Stimulated activated naive CD8-positive, alpha-beta T cell treated with anti-CD3 and anti-CD28 coated beads, Interleukin-15, amount 100 ng/mL, for 72 hours (primary cell): ENCODE measurements at regions not wholly inside any gene's neighbourhood (a gene's known extent, or its start where the extent isn't known, plus 50 kb on each side); places are given as distances from the start of the nearest gene placed in this dataset.
A peak's percentile ranks its signal among the peaks of the same experiment; 100 is the strongest.
"Not testable (repeated sequence)": the region's sequence is repeated elsewhere in the genome, so short reads cannot be mapped to it uniquely, and the experiment has no call there.

ENCODE experiments used
- ATAC-seq: fragments of 150-1000 bp; cut with Tn5 transposase; 2 replicates; pipeline ENCODE4 v1.10.0; 2021; ENCODE audit warnings: mild to moderate bottlenecking, moderate library complexity
- DNase-seq, 2 donors: peaks; one replicate each; pipeline ENCODE4 v3.0.0; 2021 to 2022
- H3K27ac Mint-ChIP-seq, 2 donors: one replicate each; pipeline ENCODE4 v1.8.0; 2022; ENCODE audit warnings: mild to moderate bottlenecking in 2 of 2, mixed read lengths in 2 of 2, moderate library complexity in 2 of 2
- H3K27me3 Mint-ChIP-seq: one replicate; pipeline ENCODE4 v1.8.0; 2022; ENCODE audit warnings: mixed read lengths
- H3K4me1 Mint-ChIP-seq: one replicate; pipeline ENCODE4 v1.8.0; 2022; ENCODE audit warnings: mild to moderate bottlenecking, mixed read lengths
- H3K4me3 Mint-ChIP-seq, 2 donors: one replicate each; pipeline ENCODE4 v1.8.0; 2022; ENCODE audit warnings: mild to moderate bottlenecking in 2 of 2, mixed read lengths in 2 of 2, moderate library complexity in 1 of 2
- H3K9me3 Mint-ChIP-seq, 2 donors: one replicate each; pipeline ENCODE4 v1.8.0; 2022; ENCODE audit warnings: mixed read lengths in 2 of 2

GRCh38 chr2:191506515-191506914 is 171.4 kb upstream of the NABP1 start:
- ATAC-seq = no peak

GRCh38 chr2:191507252-191507853 is 170.6 kb upstream of the NABP1 start:
- H3K4me3 Mint-ChIP-seq, ATAC-seq, H3K4me1 Mint-ChIP-seq, H3K27ac Mint-ChIP-seq, DNase-seq, H3K27me3 Mint-ChIP-seq: not testable (repeated sequence)
- H3K9me3 Mint-ChIP-seq = peaks cover 5 to 14% of the 10 kb centered on the region in 2 donors

More at GRCh38 chr2:191506515-191506914, 171.4 kb upstream of the NABP1 start:
- H3K9me3 Mint-ChIP-seq = peaks cover 5 to 14% of the 10 kb centered on the region in 2 donors
- no peak overlapping the region for H3K4me3 Mint-ChIP-seq
- H3K27me3 Mint-ChIP-seq = no peaks in the 10 kb centered on the region
- DNase-seq = no peak
- H3K27ac Mint-ChIP-seq = no peak overlapping the region
- no peaks in the 10 kb centered on the region for H3K4me1 Mint-ChIP-seq

DNA sequence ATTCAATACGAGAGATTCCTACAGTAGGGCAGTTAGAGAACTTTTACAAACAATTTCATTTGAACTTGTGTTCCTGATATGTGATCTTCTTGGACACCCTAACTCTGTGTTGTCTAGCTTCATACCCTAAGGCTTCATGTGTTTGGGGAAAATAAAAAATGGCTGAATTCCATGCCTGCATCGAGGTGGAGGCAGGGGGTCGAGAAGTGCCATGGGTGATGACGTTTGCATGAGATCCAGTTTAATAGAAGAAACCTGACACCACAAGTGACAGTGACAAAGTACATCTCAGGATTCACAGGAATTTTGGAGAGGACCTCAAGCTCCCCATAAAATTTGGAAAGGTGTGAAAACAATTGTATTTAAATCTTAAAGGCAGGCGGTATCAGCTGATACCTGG is 169.2 kb upstream of the NABP1 start:
- Mint-ChIP-seq H3K4me3 (no peak overlapping the region), H3K4me1 (no peaks in the 10 kb centered on the region), H3K9me3 (peaks cover 5 to 14% of the 10 kb centered on the region in 2 donors), H3K27ac (no peak overlapping the region), H3K27me3 (no peaks in the 10 kb centered on the region)
- no peak for ATAC-seq
- DNase-seq = no peak

GRCh38 chr2:191512216-191512835 is 165.6 kb upstream of the NABP1 start:
- no peak for DNase-seq
- Mint-ChIP-seq H3K27ac (no peak overlapping the region), H3K27me3 (no peaks in the 10 kb centered on the region)

DNA sequence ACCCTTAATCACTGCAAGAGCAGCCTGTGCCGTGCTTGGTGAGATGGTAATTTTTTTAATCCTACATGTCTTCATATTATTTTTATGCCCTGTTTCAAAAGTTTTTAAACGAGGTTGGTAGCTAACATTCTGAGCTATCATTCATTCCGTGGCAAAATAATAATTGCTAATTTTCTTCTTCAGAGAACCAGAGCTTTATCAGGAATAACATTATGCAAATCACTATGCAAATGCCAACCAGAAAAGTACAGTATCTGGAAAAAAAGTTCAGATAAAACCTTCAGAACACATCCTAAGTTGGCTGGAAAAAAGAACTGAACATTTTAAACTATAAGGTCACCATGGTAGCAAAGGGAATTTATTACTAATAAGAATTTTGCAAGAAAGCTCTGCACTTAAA is 165.1 kb upstream of the NABP1 start:
- ATAC-seq = no peak
- Mint-ChIP-seq H3K27me3 (no peaks in the 10 kb centered on the region), H3K9me3 (peaks cover under 1% of the 10 kb centered on the region in 2 donors), H3K4me3 (no peak overlapping the region), H3K4me1 (no peaks in the 10 kb centered on the region), H3K27ac (no peak overlapping the region)
- DNase-seq = no peak

More at GRCh38 chr2:191512216-191512835, 165.6 kb upstream of the NABP1 start:
- peaks cover 5 to 6% of the 10 kb centered on the region in 2 donors for H3K9me3 Mint-ChIP-seq
- no peaks in the 10 kb centered on the region for H3K4me1 Mint-ChIP-seq
- ATAC-seq = no peak
- H3K4me3 Mint-ChIP-seq = no peak overlapping the region

- H3K27ac Mint-ChIP-seq = no peak overlapping the region
- no peaks in the 10 kb centered on the region for H3K9me3 Mint-ChIP-seq
- no peaks in the 10 kb centered on the region for H3K27me3 Mint-ChIP-seq
- no peak for ATAC-seq
- no peaks in the 10 kb centered on the region for H3K4me1 Mint-ChIP-seq
- H3K4me3 Mint-ChIP-seq = no peak overlapping the region
- DNase-seq = no peak
Measured at GRCh38 chr2:191514613-191515012, 163.3 kb upstream of the NABP1 start.

DNA sequence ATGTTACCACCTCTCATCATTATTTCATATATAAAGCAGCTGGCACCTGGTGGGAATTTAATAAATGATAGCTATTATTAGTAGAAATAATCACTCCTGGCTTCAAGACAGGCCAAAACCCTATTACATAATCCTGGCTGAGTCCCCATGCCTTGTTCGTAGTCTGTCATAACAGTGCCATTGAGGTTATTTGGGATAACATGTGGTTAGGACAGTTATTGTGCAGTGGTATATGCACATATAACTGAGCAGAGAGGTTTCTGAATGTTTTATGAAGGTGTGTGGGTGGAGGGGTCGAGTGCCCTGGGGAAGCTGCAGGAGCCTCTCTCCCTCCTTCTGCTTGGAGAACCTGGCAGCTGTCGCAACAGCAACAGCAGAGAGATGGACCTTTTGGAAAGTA is 162.4 kb upstream of the NABP1 start:
- Mint-ChIP-seq H3K27me3 (no peaks in the 10 kb centered on the region), H3K9me3 (no peaks in the 10 kb centered on the region), H3K27ac (no peak overlapping the region), H3K4me3 (no peak overlapping the region), H3K4me1 (no peaks in the 10 kb centered on the region)
- ATAC-seq = no peak
- DNase-seq = no peak

DNA sequence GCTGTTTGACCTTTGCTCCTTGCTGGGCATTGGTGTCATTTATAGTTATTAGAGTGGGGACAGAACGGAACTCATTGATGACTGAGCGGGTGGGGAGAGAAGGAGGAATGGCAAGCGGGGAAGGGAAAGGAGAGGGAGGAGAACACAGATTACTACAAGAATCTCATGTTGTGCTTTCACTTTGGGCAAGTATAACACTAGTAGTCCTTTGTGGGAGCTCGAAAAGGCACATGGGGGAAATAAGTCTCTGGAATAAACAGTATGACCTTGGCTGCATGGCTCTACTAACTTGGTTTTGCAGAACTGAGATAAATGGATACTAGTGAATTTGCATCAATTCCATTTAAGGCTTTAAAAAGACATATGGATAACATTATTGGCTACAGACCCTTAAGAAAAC is 161.7 kb upstream of the NABP1 start:
- no peak for ATAC-seq
- Mint-ChIP-seq H3K27ac (no peak overlapping the region), H3K27me3 (no peaks in the 10 kb centered on the region), H3K9me3 (no peaks in the 10 kb centered on the region), H3K4me3 (no peak overlapping the region), H3K4me1 (no peaks in the 10 kb centered on the region)
- DNase-seq = no peak

DNA sequence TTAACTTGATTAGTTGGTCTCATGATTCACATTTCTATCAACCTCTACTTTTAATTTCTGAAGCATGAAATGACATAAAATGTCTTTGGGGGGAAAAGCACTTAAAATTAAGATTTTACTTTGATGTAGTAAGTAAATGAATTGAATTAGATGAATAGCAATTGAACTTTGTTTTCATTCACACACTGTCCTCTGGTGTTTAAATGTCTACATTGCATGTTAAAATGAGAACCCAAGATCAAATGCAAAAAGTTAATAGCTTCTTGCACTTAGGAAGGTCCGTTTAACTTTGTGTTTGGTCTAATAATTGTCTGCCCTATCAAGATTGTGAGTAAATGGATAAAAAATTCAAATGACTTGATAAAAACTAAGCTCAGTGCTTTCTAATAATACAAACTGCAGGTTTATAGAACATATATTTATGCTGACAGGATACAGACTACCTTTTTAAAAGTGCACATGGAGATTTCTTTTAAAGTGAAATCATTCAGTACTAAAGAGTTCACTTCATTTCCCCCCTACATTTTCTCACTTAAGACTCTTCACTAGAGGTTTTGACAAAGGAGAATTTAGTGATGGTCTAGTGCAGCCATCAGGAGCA is 156.2 kb upstream of the NABP1 start:
- DNase-seq (no peak), ATAC-seq (no peak)
- H3K27ac Mint-ChIP-seq = no peak overlapping the region

GRCh38 chr2:191522478-191523120 is 155.3 kb upstream of the NABP1 start:
- no peak overlapping the region for H3K27ac Mint-ChIP-seq
- ATAC-seq = no peak
- no peaks in the 10 kb centered on the region for H3K9me3 Mint-ChIP-seq
- H3K4me3 Mint-ChIP-seq = no peak overlapping the region
- no peaks in the 10 kb centered on the region for H3K4me1 Mint-ChIP-seq
- DNase-seq = no peak
- no peaks in the 10 kb centered on the region for H3K27me3 Mint-ChIP-seq

More for the DNA sequence above, 156.2 kb upstream of the NABP1 start:
- H3K9me3 Mint-ChIP-seq = no peaks in the 10 kb centered on the region
- no peaks in the 10 kb centered on the region for H3K27me3 Mint-ChIP-seq
- no peak overlapping the region for H3K4me3 Mint-ChIP-seq
- H3K4me1 Mint-ChIP-seq = no peaks in the 10 kb centered on the region

DNA sequence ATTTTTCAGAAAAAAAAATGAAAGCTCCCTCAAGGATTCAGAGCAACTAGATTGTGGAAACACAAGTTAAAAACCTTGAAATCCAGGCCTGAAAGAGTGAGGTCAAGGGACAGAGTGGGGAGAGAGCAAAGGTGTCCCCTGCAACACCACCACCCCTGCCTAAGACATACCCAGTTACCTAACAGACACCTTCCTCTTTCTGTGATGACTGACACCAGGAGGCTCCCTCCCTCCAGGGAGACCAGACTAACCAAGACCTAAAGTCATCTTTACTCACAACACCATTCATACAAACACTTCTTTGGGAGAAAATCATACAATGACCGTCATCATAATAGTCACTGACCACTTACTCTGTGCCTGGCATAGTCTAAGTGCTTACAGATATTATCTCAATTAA is 151.8 kb upstream of the NABP1 start:
- no peaks in the 10 kb centered on the region for H3K9me3 Mint-ChIP-seq
- ATAC-seq = no peak
- H3K27ac Mint-ChIP-seq = no peak overlapping the region
- H3K4me1 Mint-ChIP-seq = peaks cover 7% of the 10 kb centered on the region
- no peak for DNase-seq
- H3K4me3 Mint-ChIP-seq = no peak overlapping the region
- H3K27me3 Mint-ChIP-seq = no peaks in the 10 kb centered on the region

GRCh38 chr2:191526536-191526935 is 151.4 kb upstream of the NABP1 start:
- H3K9me3 Mint-ChIP-seq = peaks cover 0 to 2% of the 10 kb centered on the region in 2 donors
- DNase-seq (no peak), ATAC-seq (no peak)
- H3K27me3 Mint-ChIP-seq = no peaks in the 10 kb centered on the region
- no peak overlapping the region for H3K27ac Mint-ChIP-seq
- H3K4me1 Mint-ChIP-seq = peaks cover 7% of the 10 kb centered on the region
- no peak overlapping the region for H3K4me3 Mint-ChIP-seq

- Mint-ChIP-seq H3K9me3 (peaks cover 0 to 7% of the 10 kb centered on the region in 2 donors), H3K4me1 (peaks cover 7% of the 10 kb centered on the region), H3K27me3 (no peaks in the 10 kb centered on the region), H3K27ac (no peak overlapping the region), H3K4me3 (no peak overlapping the region)
- DNase-seq (no peak), ATAC-seq (no peak)
Measured at GRCh38 chr2:191526953-191527556, 150.9 kb upstream of the NABP1 start.

DNA sequence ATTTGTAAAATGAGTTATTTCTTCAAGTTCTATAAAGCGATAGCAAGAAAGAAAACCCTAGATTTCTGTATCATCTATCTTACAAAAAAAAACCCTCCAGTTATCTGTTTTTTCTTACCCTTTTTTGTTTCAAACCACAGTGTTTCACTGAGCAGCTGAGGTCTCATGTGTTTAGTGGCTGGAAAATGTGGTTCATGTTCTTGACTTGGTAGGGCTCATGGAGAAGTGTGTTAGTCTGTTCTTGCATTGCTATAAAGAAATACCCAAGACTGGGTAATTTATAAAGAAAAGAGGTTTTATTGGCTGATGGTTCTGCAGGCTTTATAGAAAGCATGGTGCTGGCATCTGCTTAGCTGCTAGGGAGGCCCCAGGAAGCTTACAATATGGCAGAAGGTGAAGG is 147.3 kb upstream of the NABP1 start:
- Mint-ChIP-seq H3K27me3 (no peaks in the 10 kb centered on the region), H3K9me3 (peaks cover 6 to 7% of the 10 kb centered on the region in 2 donors), H3K4me1 (peaks cover 7% of the 10 kb centered on the region), H3K4me3 (no peak overlapping the region), H3K27ac (no peak overlapping the region)
- peak; percentile 82 for ATAC-seq
- DNase-seq = no peak

DNA sequence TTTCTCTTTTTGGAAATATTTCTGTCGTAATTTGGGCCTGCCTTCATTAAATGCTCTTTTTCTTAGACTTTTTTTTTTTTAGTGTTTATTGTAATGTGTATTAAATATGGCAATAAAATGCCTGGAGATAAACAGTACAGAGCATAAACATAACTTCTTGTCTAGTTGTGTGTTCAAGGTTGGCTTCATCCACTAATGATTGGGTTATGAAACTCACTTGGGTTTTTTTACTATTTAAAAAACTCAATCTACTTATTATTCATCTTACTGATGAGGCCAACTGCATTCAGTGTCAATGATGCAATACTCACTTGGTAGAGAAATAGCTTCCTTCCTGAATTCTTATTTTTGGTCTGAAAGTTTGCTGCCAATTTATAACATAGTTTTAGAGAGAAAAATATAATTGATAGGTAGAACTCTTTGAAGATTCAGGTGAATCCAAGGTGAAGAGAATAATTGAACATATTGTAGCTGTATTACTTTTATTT is 144.2 kb upstream of the NABP1 start:
- Mint-ChIP-seq H3K27me3 (no peaks in the 10 kb centered on the region), H3K4me1 (peaks cover 7% of the 10 kb centered on the region), H3K27ac (peak overlapping the region in 1 of 2 donors; percentile 70), H3K4me3 (no peak overlapping the region), H3K9me3 (peaks cover 12 to 14% of the 10 kb centered on the region in 2 donors)
- peak; percentile 52 for ATAC-seq
- no peak for DNase-seq
